Tibial artery (tissue), 4 donors: ENCODE measurements at regions not wholly inside any gene's neighbourhood (a gene's known extent, or its start where the extent isn't known, plus 50 kb on each side); places are given as distances from the start of the nearest gene placed in this dataset.

Experiments used
- DNase-seq, 2 donors: peaks; one replicate each; pipeline ENCODE4 v3.0.0-alpha.2; 2019
- H3K27ac ChIP-seq, 2 donors: fragments of 200-600 bp; sonication (generic) in 1 of 2; 1 replicate in 1 of 2; 2 replicates in 1 of 2; pipeline ENCODE4 v1.5.1; 2018 to 2019; ENCODE audit warnings: mild to moderate bottlenecking in 1 of 2
- H3K27me3 ChIP-seq, 2 donors: fragments of 200-600 bp; sonication (generic) in 1 of 2; one replicate each; pipeline versions ENCODE4 v1.5.1 to v1.6.0; 2016 to 2019
- H3K36me3 ChIP-seq, 3 donors: fragments of 200-600 bp; sonication (generic) in 2 of 3; one replicate each; pipeline ENCODE4 v1.5.1; 2016 to 2019; ENCODE audit warnings: mild to moderate bottlenecking in 2 of 3
- H3K4me1 ChIP-seq, 4 donors: fragments of 200-600 bp; sonication (generic) in 2 of 4; 1 replicate in 3 of 4; 2 replicates in 1 of 4; pipeline ENCODE4 v1.5.1; 2016 to 2019
- H3K4me3 ChIP-seq, 2 donors: fragments of 200-600 bp; sonication (generic) in 1 of 2; 1 replicate in 1 of 2; 2 replicates in 1 of 2; pipeline ENCODE4 v1.5.1; 2018 to 2019; ENCODE audit warnings: mild to moderate bottlenecking in 2 of 2
- H3K9me3 ChIP-seq, 3 donors: fragments of 200-600 bp; sonication (generic) in 1 of 3; one replicate each; pipeline ENCODE4 v1.5.1; 2016 to 2019
- intact Hi-C: fragments of 100-400 bp; cut with DNase I; formaldehyde crosslinking; loops from one replicate; pipeline ENCODE4 v1.15.0; 2023; ENCODE audit warnings: low total_unique reads
- TF ChIP-seq, protein P1 (sequence below), 2 experiments: fragments of 200-600 bp in 1 of 2; fragments of 450-650 bp in 1 of 2; IDR thresholded peaks; one replicate each; pipeline ENCODE4 v1.5.1; 2017 to 2019; ENCODE audit warnings: antibody characterized with exemption in 2 of 2, mild to moderate bottlenecking in 1 of 2, moderate library complexity in 1 of 2

DNA sequence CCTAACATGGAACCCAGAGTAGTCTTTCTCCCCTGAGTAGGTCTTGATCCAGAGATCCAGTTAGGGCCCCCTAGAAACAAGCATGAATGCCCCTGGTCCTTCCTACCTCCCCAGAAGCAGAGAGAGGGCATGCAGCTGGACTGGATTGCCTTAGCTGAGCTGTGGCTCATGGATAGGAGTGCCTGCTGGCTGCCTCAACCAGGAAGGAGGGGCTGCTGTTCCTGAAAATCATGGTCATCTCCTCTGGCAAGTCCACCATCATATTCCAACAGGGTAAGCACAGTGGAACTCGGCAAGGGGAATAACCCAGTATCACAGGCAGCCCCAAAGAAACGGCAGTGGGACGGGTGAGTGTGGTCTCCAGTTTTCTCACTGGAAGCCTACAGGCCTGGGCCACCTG, 53.1 kb upstream of the ENTPD6 start:
- H3K4me3 ChIP-seq, result no peak overlapping the region
- intact Hi-C loops, result no loop called here
- DNase-seq, result no peak

DNA sequence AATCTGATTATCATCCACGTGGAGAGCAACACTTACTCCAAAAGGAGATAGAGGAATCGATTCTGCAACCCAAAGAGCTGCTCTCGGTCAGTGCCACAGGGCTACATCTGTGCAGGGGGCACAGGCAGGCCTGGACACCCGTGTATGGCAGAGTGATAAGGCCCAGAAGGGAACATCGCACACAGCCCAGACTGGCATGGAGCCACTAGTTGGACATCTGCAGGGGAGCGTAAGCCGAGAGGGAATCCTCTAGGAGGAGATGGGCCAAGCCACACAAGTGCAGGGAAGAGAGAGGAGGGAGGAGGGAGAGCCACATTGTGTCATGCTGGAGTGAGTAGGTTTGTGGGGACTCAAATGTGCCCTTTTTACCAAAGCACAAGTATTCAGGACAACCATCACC, 50.4 kb upstream of the ENTPD6 start:
- TF ChIP-seq, protein P1, sequence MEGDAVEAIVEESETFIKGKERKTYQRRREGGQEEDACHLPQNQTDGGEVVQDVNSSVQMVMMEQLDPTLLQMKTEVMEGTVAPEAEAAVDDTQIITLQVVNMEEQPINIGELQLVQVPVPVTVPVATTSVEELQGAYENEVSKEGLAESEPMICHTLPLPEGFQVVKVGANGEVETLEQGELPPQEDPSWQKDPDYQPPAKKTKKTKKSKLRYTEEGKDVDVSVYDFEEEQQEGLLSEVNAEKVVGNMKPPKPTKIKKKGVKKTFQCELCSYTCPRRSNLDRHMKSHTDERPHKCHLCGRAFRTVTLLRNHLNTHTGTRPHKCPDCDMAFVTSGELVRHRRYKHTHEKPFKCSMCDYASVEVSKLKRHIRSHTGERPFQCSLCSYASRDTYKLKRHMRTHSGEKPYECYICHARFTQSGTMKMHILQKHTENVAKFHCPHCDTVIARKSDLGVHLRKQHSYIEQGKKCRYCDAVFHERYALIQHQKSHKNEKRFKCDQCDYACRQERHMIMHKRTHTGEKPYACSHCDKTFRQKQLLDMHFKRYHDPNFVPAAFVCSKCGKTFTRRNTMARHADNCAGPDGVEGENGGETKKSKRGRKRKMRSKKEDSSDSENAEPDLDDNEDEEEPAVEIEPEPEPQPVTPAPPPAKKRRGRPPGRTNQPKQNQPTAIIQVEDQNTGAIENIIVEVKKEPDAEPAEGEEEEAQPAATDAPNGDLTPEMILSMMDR (IDR thresholded peaks at IDR 0.05), result no peak

More for the DNA sequence above, 53.1 kb upstream of the ENTPD6 start:
- Histone ChIP-seq H3K36me3 (no peaks in the 10 kb centered on the region), H3K9me3 (no peaks in the 10 kb centered on the region), H3K4me1 (no peaks in the 10 kb centered on the region), H3K27ac (no peak overlapping the region), H3K27me3 (peaks cover 0 to 35% of the 10 kb centered on the region in 2 donors)
- TF ChIP-seq, protein P1 (IDR thresholded peaks at IDR 0.05), result no peak

More for the DNA sequence above, 50.4 kb upstream of the ENTPD6 start:
- intact Hi-C loops, result no loop called here
- peaks cover 0 to 59% of the 10 kb centered on the region in 2 donors for H3K27me3 ChIP-seq
- H3K27ac ChIP-seq, result no peak overlapping the region
- no peaks in the 10 kb centered on the region for H3K36me3 ChIP-seq
- DNase-seq, result no peak
- H3K9me3 ChIP-seq, result no peaks in the 10 kb centered on the region
- peaks cover 0 to 11% (median 10%) of the 10 kb centered on the region in 4 donors for H3K4me1 ChIP-seq
- H3K4me3 ChIP-seq, result no peak overlapping the region
